ENCODE measurements at regions not wholly inside any gene's neighbourhood (a gene's known extent, or its start where the extent isn't known, plus 50 kb on each side); places are given as distances from the start of the nearest gene placed in this dataset.

DNA sequence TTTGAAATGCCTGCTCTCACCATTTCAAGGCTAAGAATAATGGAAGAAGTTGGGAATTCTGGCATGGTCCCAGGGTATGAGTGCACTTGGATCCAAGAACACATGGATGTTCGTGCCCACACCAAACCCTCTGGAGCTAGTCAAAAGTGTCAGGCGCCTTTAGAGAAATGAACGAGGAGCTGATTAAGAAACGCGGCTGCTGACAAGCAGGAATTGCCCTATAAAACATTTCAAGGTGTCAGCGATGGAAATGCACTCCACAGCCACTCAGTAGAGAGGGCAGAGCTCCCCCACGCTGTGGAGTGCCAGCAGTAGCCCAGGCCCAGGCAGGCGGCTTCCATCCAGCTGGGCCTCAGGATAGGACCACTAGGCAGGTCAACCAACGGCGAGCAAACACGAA, 213.7 kb downstream of the TTC32 start (continued):
- TF ChIP-seq, protein P1, sequence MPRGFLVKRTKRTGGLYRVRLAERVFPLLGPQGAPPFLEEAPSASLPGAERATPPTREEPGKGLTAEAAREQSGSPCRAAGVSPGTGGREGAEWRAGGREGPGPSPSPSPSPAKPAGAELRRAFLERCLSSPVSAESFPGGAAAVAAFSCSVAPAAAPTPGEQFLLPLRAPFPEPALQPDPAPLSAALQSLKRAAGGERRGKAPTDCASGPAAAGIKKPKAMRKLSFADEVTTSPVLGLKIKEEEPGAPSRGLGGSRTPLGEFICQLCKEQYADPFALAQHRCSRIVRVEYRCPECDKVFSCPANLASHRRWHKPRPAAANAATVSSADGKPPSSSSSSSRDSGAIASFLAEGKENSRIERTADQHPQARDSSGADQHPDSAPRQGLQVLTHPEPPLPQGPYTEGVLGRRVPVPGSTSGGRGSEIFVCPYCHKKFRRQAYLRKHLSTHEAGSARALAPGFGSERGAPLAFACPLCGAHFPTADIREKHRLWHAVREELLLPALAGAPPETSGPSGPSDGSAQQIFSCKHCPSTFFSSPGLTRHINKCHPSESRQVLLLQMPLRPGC (tag by site-specific recombination; IDR thresholded peaks at IDR 0.05) = no peak
- TF ChIP-seq, protein P2, sequence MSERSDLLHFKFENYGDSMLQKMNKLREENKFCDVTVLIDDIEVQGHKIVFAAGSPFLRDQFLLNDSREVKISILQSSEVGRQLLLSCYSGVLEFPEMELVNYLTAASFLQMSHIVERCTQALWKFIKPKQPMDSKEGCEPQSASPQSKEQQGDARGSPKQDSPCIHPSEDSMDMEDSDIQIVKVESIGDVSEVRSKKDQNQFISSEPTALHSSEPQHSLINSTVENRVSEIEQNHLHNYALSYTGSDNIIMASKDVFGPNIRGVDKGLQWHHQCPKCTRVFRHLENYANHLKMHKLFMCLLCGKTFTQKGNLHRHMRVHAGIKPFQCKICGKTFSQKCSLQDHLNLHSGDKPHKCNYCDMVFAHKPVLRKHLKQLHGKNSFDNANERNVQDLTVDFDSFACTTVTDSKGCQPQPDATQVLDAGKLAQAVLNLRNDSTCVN (tag by site-specific recombination; optimal IDR thresholded peaks at IDR 0.05) = no peak

DNA sequence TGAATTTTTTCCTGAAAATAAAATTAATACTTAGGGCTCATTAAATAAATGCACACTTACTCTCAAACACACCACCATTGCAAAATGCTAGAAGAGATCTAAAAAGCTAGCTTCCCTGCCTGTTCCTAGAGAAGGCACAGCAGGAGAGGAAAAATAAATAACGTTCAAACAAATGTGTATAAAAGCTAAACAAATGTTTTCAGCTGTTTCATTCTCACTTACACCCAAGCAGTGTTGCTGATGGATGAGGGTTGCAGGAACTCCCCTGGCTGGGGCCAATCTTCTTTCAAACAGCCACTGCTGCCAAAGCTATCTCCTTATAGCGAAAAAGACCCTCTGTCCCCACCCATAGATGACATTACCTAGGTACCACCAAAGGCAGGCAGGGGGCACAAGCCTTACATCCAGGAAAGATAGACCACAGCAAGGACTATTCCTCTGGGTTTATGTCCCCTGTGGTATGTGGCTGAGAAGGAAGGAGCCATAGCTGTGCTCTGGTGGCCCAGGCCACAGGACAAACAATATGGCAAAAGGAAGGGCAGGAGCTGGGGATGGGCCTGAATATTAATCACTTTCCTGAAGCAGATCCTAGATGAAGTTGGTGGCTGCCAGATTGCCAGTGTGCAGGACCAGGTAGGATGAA, 214.6 kb downstream of the TTC32 start:
- ChIA-PET CTCF (interaction anchor here (0.6 kb wide), 1 partner anchor 1056 kb away, joined by 4 read pairs; no protein-coding TSS in a partner anchor), POLR2A (no interaction called here)
- no peak overlapping the region for H3K27ac ChIP-seq (ENCODE audit: extremely low read depth, low read depth, low read length)
- no peaks in the 10 kb centered on the region for H3K9me3 ChIP-seq (ENCODE audit: control insufficient read depth, insufficient read depth, low read depth, low read length)
- H3K4me1 ChIP-seq (ENCODE audit: control insufficient read depth, insufficient read depth, low read length) = no peaks in the 10 kb centered on the region
- H3K36me3 ChIP-seq (ENCODE audit: control insufficient read depth in 2 of 2, insufficient read depth in 1 of 2, low read length in 2 of 2) = no peaks in the 10 kb centered on the region
- TF ChIP-seq ZNF548 (tag by site-specific recombination; IDR thresholded peaks at IDR 0.05) = no peak
- no peak for TF ChIP-seq ZNF530 (tag by site-specific recombination; IDR thresholded peaks at IDR 0.05; ENCODE audit: low read depth)
- TF ChIP-seq ZNF324 (tag by site-specific recombination; IDR thresholded peaks at IDR 0.05) = no peak
- TF ChIP-seq ZEB2 (tag by site-specific recombination; IDR thresholded peaks at IDR 0.05) = no peak
- TF ChIP-seq, protein P3, sequence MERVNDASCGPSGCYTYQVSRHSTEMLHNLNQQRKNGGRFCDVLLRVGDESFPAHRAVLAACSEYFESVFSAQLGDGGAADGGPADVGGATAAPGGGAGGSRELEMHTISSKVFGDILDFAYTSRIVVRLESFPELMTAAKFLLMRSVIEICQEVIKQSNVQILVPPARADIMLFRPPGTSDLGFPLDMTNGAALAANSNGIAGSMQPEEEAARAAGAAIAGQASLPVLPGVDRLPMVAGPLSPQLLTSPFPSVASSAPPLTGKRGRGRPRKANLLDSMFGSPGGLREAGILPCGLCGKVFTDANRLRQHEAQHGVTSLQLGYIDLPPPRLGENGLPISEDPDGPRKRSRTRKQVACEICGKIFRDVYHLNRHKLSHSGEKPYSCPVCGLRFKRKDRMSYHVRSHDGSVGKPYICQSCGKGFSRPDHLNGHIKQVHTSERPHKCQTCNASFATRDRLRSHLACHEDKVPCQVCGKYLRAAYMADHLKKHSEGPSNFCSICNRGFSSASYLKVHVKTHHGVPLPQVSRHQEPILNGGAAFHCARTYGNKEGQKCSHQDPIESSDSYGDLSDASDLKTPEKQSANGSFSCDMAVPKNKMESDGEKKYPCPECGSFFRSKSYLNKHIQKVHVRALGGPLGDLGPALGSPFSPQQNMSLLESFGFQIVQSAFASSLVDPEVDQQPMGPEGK (tag by site-specific recombination; IDR thresholded peaks at IDR 0.05) = no peak
- no peak for TF ChIP-seq KLF7 (tag by site-specific recombination; IDR thresholded peaks at IDR 0.05; ENCODE audit: borderline replicate concordance)
- TF ChIP-seq ZFP69B (tag by site-specific recombination; IDR thresholded peaks at IDR 0.05) = no peak
- no peak for TF ChIP-seq ZNF114 (tag by site-specific recombination; IDR thresholded peaks at IDR 0.05)
- no peak for TF ChIP-seq ZNF571 (tag by site-specific recombination; IDR thresholded peaks at IDR 0.05)
- no peak for TF ChIP-seq ZNF558 (tag by site-specific recombination; IDR thresholded peaks at IDR 0.05)
- TF ChIP-seq, protein P4, sequence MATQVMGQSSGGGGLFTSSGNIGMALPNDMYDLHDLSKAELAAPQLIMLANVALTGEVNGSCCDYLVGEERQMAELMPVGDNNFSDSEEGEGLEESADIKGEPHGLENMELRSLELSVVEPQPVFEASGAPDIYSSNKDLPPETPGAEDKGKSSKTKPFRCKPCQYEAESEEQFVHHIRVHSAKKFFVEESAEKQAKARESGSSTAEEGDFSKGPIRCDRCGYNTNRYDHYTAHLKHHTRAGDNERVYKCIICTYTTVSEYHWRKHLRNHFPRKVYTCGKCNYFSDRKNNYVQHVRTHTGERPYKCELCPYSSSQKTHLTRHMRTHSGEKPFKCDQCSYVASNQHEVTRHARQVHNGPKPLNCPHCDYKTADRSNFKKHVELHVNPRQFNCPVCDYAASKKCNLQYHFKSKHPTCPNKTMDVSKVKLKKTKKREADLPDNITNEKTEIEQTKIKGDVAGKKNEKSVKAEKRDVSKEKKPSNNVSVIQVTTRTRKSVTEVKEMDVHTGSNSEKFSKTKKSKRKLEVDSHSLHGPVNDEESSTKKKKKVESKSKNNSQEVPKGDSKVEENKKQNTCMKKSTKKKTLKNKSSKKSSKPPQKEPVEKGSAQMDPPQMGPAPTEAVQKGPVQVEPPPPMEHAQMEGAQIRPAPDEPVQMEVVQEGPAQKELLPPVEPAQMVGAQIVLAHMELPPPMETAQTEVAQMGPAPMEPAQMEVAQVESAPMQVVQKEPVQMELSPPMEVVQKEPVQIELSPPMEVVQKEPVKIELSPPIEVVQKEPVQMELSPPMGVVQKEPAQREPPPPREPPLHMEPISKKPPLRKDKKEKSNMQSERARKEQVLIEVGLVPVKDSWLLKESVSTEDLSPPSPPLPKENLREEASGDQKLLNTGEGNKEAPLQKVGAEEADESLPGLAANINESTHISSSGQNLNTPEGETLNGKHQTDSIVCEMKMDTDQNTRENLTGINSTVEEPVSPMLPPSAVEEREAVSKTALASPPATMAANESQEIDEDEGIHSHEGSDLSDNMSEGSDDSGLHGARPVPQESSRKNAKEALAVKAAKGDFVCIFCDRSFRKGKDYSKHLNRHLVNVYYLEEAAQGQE (tag by site-specific recombination; IDR thresholded peaks at IDR 0.05) = no peak
- no peak for TF ChIP-seq ZNF239 (tag by site-specific recombination; IDR thresholded peaks at IDR 0.05)
- no peak for TF ChIP-seq FEZF1 (tag by site-specific recombination; IDR thresholded peaks at IDR 0.05)
- TF ChIP-seq IKZF3 (tag by site-specific recombination; IDR thresholded peaks at IDR 0.05) = no peak
- TF ChIP-seq ZNF433 (tag by site-specific recombination; IDR thresholded peaks at IDR 0.05; ENCODE audit: low read depth) = no peak
- TF ChIP-seq, protein P5, sequence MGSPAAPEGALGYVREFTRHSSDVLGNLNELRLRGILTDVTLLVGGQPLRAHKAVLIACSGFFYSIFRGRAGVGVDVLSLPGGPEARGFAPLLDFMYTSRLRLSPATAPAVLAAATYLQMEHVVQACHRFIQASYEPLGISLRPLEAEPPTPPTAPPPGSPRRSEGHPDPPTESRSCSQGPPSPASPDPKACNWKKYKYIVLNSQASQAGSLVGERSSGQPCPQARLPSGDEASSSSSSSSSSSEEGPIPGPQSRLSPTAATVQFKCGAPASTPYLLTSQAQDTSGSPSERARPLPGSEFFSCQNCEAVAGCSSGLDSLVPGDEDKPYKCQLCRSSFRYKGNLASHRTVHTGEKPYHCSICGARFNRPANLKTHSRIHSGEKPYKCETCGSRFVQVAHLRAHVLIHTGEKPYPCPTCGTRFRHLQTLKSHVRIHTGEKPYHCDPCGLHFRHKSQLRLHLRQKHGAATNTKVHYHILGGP (tag by site-specific recombination; IDR thresholded peaks at IDR 0.05) = no peak
- TF ChIP-seq ZNF10 (tag by site-specific recombination; IDR thresholded peaks at IDR 0.05) = no peak
- TF ChIP-seq, protein P6, sequence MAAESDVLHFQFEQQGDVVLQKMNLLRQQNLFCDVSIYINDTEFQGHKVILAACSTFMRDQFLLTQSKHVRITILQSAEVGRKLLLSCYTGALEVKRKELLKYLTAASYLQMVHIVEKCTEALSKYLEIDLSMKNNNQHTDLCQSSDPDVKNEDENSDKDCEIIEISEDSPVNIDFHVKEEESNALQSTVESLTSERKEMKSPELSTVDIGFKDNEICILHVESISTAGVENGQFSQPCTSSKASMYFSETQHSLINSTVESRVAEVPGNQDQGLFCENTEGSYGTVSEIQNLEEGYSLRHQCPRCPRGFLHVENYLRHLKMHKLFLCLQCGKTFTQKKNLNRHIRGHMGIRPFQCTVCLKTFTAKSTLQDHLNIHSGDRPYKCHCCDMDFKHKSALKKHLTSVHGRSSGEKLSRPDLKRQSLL (tag by site-specific recombination; IDR thresholded peaks at IDR 0.05) = no peak
- no peak for TF ChIP-seq ZNF843 (tag by site-specific recombination; IDR thresholded peaks at IDR 0.05)
- no peak overlapping the region for H3K4me3 ChIP-seq (ENCODE audit: low read depth, low read length)
